Motor neuron (in vitro differentiated cells): ENCODE measurements at regions not wholly inside any gene's neighbourhood (a gene's known extent, or its start where the extent isn't known, plus 50 kb on each side); places are given as distances from the start of the nearest gene placed in this dataset.
"Not testable (repeated sequence)": the region's sequence is repeated elsewhere in the genome, so short reads cannot be mapped to it uniquely, and the experiment has no call there.

Experiments
- ATAC-seq, 8 experiments: fragments of 200-7000 bp; cut with Tn5 transposase; replicated peaks in 6 of 8; 2 replicates each; pipeline ENCODE4 v1.8.0; 2021; ENCODE audit warnings: mild to moderate bottlenecking in 8 of 8, moderate library complexity in 8 of 8
- H3K27ac ChIP-seq, 2 donors: fragments of 250-450 bp; sonication (Bioruptor Pico); 2 replicates each; pipeline ENCODE4 v1.9.0; 2021; ENCODE audit warnings: antibody characterized with exemption in 2 of 2, mild to moderate bottlenecking in 2 of 2, moderate library complexity in 1 of 2
- H3K4me1 ChIP-seq, 2 donors: fragments of 250-450 bp; sonication (Bioruptor Pico); replicated peaks in 1 of 2; 2 replicates each; pipeline ENCODE4 v1.6.1; 2021; ENCODE audit warnings: antibody characterized with exemption in 2 of 2, mild to moderate bottlenecking in 2 of 2, moderate library complexity in 1 of 2
- H3K4me3 ChIP-seq, 5 donors: fragments of 250-450 bp; sonication (Bioruptor Pico); 2 replicates each; pipeline ENCODE4 v1.9.0; 2021; ENCODE audit warnings: antibody characterized with exemption in 5 of 5, mild to moderate bottlenecking in 5 of 5, moderate library complexity in 4 of 5
- WGBS, 10 experiments: fragments of 450-650 bp; shearing (Covaris generic); methylation state at CpG; one replicate each; pipeline ENCODE4 v1.0.0; 2022; 5-methylcytosine and 5-hydroxymethylcytosine counted together
- in situ Hi-C, 9 experiments: fragments of 400-800 bp; cut with MboI; loops; one replicate each; pipeline ENCODE4 v1.15.0; 2021; ENCODE audit warnings: low sequenced_read_pairs in 9 of 9, low pct_unique_long_range_greater_than_20kb in 2 of 9; ENCODE audit not compliant: unreplicated experiment in 9 of 9

DNA sequence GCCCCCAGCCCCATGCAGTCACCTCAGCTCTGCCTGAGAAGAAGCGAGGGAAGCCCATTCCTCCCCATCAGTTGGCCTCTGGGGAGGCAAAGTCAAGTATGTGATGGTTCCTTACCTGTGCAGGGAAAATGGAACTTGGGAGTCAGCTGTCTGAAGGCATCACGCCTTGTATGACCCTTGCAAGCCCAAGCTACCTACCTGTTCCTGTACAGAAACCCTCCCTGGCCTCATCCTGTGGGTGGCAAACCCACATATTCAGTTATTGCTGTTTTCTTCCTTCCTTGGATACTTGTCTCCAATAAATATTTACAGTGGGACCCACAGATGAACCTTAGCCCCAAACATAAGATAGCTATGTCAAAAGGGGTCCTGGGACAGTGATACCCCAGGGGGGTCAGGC is 92.2 kb upstream of the MLN start:
- in situ Hi-C loops, result no loop called here

GRCh38 chr6:33895296-33895695 is 91.5 kb upstream of the MLN start:
- no peak overlapping the region for H3K4me3 ChIP-seq
- in situ Hi-C loops, result no loop called here
- H3K27ac ChIP-seq, result no peak overlapping the region
- no peak for ATAC-seq
- WGBS, 10 experiments, result 33 to 100% (median 80%) methylated on average over 1 of the region's 3 CpGs; no CpG with 5 or more reads in 5 of the 10 experiments
- H3K4me1 ChIP-seq, result no peaks in the 10 kb centered on the region

More for the DNA sequence above, 92.2 kb upstream of the MLN start:
- no peak for ATAC-seq
- no peak overlapping the region for H3K27ac ChIP-seq
- no peaks in the 10 kb centered on the region for H3K4me1 ChIP-seq
- WGBS, 10 experiments, result 22 to 90% (median 61%) methylated on average over 1 to 2 of the region's 2 CpGs; no CpG with 5 or more reads in 6 of the 10 experiments
- H3K4me3 ChIP-seq, result no peak overlapping the region

GRCh38 chr6:33894438-33894837 is 90.6 kb upstream of the MLN start:
- no peak for ATAC-seq
- WGBS, 10 experiments, result 79 to 100% (median 80%) methylated on average over 1 to 2 of the region's 2 CpGs; no CpG with 5 or more reads in 7 of the 10 experiments

GRCh38 chr6:33892581-33893346 is 89.0 kb upstream of the MLN start:
- no peak overlapping the region for H3K27ac ChIP-seq
- WGBS, 10 experiments, result 95 to 100% methylated on average over 2 to 8 of the region's 47 CpGs; no CpG with 5 or more reads in 8 of the 10 experiments
- H3K4me3 ChIP-seq, result no peak overlapping the region
- ATAC-seq, result no peak
- no peaks in the 10 kb centered on the region for H3K4me1 ChIP-seq
- in situ Hi-C loops, result no loop called here

More at GRCh38 chr6:33894438-33894837, 90.6 kb upstream of the MLN start:
- H3K27ac ChIP-seq, result no peak overlapping the region
- no peaks in the 10 kb centered on the region for H3K4me1 ChIP-seq
- in situ Hi-C loops, result no loop called here
- H3K4me3 ChIP-seq, result no peak overlapping the region

DNA sequence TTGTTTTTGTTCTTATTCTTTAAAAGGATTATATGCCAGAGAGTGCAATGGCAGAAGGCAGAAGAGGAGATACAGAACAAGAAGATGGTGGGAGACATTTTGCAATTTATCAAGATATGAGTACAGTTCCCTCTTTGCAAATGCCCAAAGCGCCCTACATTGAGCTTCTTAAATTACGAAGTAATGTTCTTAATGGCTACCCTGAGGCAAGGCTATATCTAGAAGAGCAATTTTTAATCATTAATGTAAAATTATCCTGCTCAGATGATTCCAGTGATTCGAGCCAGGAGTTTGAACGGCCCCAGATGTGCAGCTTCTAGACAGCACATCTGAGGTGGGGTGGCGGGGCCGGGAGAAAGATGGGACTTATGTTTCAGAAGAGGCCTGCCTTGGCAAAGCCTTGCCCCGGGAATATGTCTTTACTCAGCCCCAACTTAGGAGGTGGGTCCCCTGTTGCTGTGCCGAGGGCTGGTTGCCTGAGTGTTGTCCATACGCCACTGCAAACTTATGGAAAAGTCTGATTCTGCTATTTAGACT is 84.9 kb upstream of the MLN start:
- peaks cover 0 to 1% of the 10 kb centered on the region in 2 donors for H3K4me1 ChIP-seq
- in situ Hi-C loops, result no loop called here
- 17 to 83% (median 60%) methylated on average over 1 to 9 of the region's 9 CpGs; no CpG with 5 or more reads in 1 of the 10 experiments for WGBS, 10 experiments
- no peak overlapping the region for H3K4me3 ChIP-seq
- no peak for ATAC-seq
- H3K27ac ChIP-seq, result no peak overlapping the region

DNA sequence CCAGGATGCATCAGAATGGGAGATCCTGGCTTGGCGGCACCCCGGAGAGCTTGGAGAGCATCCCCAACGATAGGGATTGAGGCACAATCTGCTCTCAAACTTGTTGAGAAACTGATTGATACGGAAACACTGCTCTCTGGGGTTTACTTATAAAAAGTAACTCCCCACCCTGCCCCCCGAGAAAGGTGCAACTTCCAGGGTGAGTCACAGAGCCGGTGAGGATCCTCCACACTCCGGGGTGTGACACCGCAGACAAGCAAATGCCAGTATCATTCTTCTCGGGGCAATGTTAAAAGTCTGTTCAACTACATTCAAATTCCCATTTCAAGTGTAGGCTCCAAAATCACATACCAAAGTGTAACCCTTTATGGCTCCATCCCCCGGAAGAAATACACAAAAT is 84.4 kb upstream of the MLN start:
- peaks cover 0 to 6% of the 10 kb centered on the region in 2 donors for H3K4me1 ChIP-seq
- no peak overlapping the region for H3K27ac ChIP-seq
- H3K4me3 ChIP-seq, result no peak overlapping the region
- 55 to 100% (median 72%) methylated on average over 1 to 10 of the region's 10 CpGs; no CpG with 5 or more reads in 1 of the 10 experiments for WGBS, 10 experiments
- ATAC-seq, result no peak
- in situ Hi-C loops, result no loop called here

- in situ Hi-C loops, result no loop called here
- ATAC-seq, result peak in 4 of 8 experiments; percentile 23 to 88 (median 70)
- H3K4me3 ChIP-seq, result no peak overlapping the region
- WGBS, 10 experiments, result 0 to 70% (median 33%) methylated on average over 1 to 4 of the region's 11 CpGs; no CpG with 5 or more reads in 4 of the 10 experiments
- H3K27ac ChIP-seq, result no peak overlapping the region
- H3K4me1 ChIP-seq, result peaks cover 6 to 10% of the 10 kb centered on the region in 2 donors
These were observed 82.9 kb upstream of the MLN start for GRCh38 chr6:33886673-33887144.

DNA sequence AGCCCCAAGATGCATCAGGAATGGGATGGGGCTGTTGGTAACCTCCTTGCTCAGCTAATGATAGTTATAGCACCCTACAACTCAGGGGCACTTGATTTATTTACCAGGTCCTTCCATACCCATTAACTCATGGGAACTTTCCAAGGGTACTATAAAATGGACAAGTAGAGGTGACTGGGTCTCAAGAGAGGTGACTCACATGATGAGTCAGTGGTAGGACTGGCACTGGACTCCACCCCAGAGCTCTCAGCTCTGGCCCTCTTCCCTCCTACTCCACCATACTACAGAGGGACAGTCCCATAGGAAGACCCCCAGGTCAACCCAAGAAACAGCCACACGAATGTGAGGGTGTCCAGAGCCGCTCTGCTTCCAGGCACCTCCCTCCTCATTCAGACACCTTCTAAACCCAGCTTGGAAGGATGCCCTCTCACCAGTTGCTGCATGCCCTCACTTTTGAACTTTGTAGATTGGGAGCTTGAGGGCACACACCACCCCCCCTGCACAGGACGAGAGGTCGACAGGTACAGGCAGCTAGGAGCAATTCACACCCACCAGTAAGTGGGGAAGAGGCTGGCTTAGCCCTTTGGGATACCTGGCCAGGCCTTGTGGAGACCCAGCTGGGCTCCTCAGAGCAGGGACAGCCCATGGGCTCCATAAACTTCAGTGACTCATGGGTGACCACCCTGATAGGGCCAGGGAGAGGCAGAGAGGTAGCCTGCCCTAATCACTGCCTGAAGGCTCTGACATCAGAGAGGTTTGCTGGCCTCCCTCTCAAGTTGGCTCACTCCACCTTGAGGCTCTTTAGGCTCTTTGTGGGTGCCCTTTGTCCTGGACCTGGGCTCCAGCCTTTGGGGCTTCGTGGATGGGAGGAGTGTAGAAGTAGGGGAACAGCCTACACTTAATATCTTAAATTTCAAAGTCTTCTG is 81.6 kb upstream of the MLN start:
- Histone ChIP-seq H3K4me1 (peaks cover 14 to 23% of the 10 kb centered on the region in 2 donors), H3K4me3 (no peak overlapping the region), H3K27ac (no peak overlapping the region)
- in situ Hi-C loops, result no loop called here
- 53 to 100% (median 93%) methylated on average over 1 to 5 of the region's 5 CpGs; no CpG with 5 or more reads in 3 of the 10 experiments for WGBS, 10 experiments
- ATAC-seq, result peak in 5 of 8 experiments; percentile 58 to 83 (median 66)

DNA sequence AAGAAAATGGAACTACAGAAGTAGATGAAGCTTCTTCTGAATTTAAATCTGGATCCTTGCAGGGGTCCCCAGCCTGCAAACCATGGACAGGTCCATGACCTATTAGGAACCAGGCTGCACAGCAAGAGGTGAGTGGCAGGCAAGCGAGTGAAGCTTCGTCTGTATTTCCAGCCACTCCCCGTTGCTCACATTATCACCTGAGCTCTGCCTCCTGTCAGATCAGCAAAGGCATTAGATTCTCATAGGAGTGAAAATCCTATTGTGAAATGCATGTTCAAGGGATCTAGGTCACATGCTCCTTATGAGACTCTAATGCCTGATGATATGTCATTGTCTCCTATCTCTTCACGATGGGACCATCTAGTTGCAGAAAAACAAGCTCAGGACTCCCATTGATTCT is 79.8 kb upstream of the MLN start:
- in situ Hi-C loops, H3K27ac ChIP-seq, H3K4me3 ChIP-seq: not testable (repeated sequence)
- H3K4me1 ChIP-seq, result peaks cover 14 to 26% of the 10 kb centered on the region in 2 donors
- WGBS, 10 experiments, result 17 to 100% (median 88%) methylated on average over 1 to 4 of the region's 4 CpGs; no CpG with 5 or more reads in 3 of the 10 experiments
- ATAC-seq, result peak in 1 of 8 experiments; percentile 28

- WGBS, 10 experiments, result 53 to 100% (median 88%) methylated on average over 2 to 8 of the region's 8 CpGs; no CpG with 5 or more reads in 4 of the 10 experiments
- Histone ChIP-seq H3K4me3 (no peak overlapping the region), H3K27ac (no peak overlapping the region), H3K4me1 (peaks cover 14 to 26% of the 10 kb centered on the region in 2 donors)
- in situ Hi-C loops, result no loop called here
- peak in 1 of 8 experiments; percentile 41 for ATAC-seq
These were observed 78.4 kb upstream of the MLN start for GRCh38 chr6:33882154-33882553.

- no peak overlapping the region for H3K4me3 ChIP-seq
- no peak overlapping the region for H3K27ac ChIP-seq
- ATAC-seq, result no peak
- WGBS, 10 experiments, result 81 to 96% (median 88%) methylated on average over 1 to 12 of the region's 12 CpGs; no CpG with 5 or more reads in 2 of the 10 experiments
- in situ Hi-C loops, result no loop called here
- H3K4me1 ChIP-seq, result peaks cover 19 to 26% of the 10 kb centered on the region in 2 donors
These were observed 77.0 kb upstream of the MLN start for GRCh38 chr6:33880766-33881165.

GRCh38 chr6:33880104-33880678 is 76.4 kb upstream of the MLN start:
- no peak overlapping the region for H3K27ac ChIP-seq
- peaks cover 21 to 26% of the 10 kb centered on the region in 2 donors for H3K4me1 ChIP-seq
- ATAC-seq, result no peak
- WGBS, 10 experiments, result 17 to 80% (median 60%) methylated on average over 1 to 3 of the region's 10 CpGs; no CpG with 5 or more reads in 4 of the 10 experiments
- H3K4me3 ChIP-seq, result no peak overlapping the region
- in situ Hi-C loops, result no loop called here
